GM04504 (cell line): ENCODE measurements at regions not wholly inside any gene's neighbourhood (a gene's known extent, or its start where the extent isn't known, plus 50 kb on each side); places are given as distances from the start of the nearest gene placed in this dataset.

Source experiments
- DNase-seq: peaks from one replicate; pipeline ENCODE4 v3.0.0-alpha.2; 2012; ENCODE audit warnings: low read depth

GRCh38 chr9:12874395-12874794, 99.6 kb downstream of the LURAP1L start:
- no peak for DNase-seq

DNA sequence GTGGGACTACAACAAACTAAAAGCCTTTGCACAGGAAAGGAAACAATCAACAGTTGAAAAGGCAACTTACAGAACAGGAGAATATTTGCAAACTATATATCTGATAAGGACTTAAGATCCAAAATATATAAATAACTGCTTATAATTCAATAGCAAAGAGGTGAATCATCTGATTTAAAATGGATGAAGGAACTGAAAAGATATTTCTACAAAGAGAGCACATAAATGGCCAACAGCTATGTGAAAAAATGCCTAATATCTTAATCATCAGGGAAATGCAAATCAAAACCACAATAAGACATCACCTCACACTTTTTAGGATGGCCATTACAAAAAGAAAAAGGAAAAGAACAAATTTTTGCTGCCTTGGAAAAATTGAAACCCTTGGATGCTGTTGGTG, 100.4 kb downstream of the LURAP1L start:
- no peak for DNase-seq

DNA sequence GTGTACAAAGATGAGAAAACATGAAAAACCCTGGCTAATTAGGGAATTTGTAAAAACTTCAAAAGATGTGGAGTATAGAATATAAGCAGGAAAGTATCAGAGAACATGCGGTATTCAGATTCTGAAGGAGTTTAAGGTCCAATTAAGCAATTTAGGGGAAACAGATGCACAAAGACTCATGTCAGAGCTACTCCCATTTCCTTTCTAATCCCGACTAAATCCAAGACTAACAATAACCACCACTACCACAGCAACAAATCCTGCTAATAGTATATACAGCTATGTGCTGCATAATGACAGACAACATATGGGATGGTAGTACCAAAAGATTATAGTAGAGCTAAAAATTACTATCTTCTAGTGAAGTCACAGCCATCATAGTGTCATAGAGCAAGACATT, 102.1 kb downstream of the LURAP1L start:
- DNase-seq, result no peak

DNA sequence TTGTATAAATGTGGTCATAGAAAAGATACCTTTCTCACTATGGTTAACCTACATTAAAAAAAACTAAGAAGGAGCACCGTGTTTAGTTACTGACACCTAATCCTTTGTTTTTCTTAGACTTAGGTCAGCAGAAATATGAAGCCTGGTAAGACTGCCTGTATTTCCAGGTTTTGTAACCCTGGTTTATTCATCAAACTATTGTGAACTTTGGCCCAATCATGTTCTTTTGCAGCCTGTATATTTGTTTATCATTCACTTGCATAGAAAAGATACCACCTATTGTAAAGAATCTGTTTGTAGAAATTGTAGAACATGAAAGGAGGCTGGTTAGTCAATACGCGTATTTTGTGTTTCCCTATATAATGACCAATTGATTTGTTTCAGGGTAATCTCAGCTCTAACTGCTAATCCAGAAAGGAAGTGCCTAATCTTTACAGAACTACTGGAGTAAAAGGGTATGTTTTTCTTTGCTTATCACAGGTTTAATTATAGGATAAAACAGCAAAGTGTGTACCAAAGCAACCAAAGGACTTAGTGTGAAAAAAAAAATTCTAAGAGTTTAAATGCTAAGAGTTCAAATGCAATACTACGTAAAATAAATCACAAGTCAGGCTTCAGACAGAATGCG, 103.6 kb downstream of the LURAP1L start:
- DNase-seq, result no peak

GRCh38 chr9:12879961-12880360, 105.1 kb downstream of the LURAP1L start:
- no peak for DNase-seq

GRCh38 chr9:12880406-12881015, 105.7 kb downstream of the LURAP1L start:
- DNase-seq, result no peak

DNA sequence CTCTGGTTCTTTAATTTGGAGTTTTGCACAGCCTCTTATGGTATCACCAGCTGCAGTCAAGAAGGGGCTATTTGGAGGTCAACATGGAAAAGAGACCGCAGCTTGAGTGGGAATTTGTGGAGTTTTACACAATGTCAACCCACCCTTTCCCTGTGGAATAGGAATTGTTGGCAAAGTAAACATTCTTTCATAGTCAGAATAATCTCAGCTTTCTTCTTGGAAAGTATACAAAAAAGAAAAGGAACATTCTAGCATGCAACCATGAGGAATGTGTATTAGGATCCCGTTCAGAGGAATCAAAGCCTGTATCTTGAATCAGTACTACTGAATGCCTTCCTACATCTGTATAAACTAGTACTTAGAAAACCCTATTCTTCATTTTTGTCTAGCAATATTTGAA, 107.6 kb downstream of the LURAP1L start:
- DNase-seq, result peak; percentile 57

- peak; percentile 67 for DNase-seq
Observed at GRCh38 chr9:12884736-12885395, 110.0 kb downstream of the LURAP1L start.

- DNase-seq, result no peak
Observed at GRCh38 chr9:12889402-12890106, 114.7 kb downstream of the LURAP1L start.

- no peak for DNase-seq
Observed at GRCh38 chr9:12891588-12891987, 116.8 kb downstream of the LURAP1L start.

- DNase-seq, result no peak
Observed at GRCh38 chr9:12903316-12903715, 128.5 kb downstream of the LURAP1L start.

DNA sequence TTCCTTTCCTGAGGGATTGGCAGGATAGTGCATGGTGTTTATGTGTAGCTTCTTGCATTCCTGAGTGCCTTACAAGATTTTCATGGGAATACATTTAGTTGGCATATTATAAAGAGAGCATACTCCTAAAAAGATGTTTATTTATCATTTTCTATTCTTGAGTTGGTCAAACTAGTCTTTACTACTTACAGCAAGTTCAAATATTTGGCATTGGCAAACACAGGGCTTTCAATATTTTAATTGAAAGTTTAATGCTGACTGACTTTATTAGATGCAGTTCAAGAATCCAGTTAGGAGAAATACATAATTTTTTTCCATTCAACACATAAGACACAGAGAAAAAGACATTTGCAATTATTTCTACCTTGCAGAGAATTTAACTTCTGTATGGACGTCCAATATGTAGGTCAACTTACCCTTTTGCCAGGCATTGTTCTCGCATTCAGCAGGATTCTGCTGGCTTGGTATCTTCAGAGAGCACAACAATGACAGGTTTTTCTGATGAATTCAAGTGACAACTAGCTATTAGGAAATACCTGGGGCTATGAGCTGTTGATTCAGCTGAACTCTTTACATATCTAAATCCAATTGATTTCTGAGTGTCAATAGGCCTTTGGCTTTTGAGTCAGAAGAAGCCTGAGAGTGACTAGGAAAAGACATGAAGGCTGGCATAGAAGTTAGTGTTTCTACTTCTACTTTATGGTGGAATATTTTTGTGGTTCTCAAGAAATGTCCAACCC, 129.6 kb downstream of the LURAP1L start:
- DNase-seq, result no peak

DNA sequence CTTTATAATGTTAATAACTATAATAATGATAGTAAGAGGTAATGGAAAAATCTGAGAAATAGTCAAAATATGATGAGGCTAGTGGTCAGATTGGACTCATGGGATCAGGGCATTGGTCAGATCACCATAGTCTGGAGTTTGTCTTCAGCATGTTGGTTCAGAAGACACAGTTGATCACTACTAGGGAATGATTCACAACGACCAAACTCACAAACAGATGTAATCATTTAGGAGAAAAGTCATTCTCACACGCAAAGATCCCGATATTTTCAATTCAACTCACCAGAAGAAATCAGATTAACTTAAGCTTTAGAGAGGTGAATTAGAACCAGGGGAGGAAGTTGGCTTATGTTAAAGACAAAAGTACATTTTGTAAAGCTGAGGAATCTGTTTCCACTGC, 131.8 kb downstream of the LURAP1L start:
- DNase-seq, result no peak

- DNase-seq, result no peak
Observed at GRCh38 chr9:12908895-12909294, 134.1 kb downstream of the LURAP1L start.

DNA sequence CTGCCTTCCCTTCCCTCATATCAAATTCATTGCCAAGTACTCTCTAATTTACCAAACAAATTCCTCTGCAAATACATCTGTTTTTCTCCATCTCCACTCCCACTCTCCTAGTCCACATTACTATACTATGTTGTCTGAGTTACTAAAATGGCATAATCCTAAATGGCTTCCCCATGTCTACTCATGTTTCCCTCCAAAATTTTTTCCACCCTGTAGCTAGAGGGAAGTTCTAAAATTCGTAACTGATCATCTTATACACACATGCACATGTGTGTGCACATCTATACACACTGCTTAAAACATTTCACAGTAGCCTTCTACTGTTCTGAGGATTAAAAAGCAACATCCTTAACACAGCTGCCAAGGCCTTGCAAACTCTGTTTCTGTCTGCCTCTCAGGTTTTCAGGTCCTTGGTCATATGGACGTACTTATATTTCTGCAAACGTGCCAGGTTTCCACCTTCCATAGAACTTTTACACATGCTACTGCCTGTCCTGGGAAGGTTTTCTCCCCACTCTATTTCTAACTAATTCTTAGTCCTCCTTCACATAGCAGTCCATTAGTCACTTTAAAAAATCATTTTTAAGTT, 140.6 kb downstream of the LURAP1L start:
- DNase-seq, result no peak

GRCh38 chr9:12916042-12916441, 141.2 kb downstream of the LURAP1L start:
- no peak for DNase-seq

DNA sequence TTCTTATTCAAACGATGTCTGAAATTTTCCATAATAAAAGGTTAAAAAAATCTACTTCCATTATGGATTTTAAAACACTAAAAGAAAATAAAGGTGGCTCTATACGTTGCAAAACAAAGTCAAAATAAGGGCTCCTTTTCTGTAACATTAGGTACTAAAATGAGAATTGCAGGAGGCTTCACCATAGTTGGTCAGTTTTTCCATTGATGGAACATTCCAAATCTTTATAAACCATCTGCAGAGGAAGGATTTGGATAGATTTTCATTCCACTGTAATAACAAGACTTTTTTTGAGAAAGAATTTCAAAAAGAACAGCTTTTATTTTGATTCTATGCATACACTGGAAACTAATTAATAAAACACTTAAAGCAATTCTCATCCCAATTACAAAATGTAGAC, 145.6 kb downstream of the LURAP1L start:
- DNase-seq, result no peak

DNA sequence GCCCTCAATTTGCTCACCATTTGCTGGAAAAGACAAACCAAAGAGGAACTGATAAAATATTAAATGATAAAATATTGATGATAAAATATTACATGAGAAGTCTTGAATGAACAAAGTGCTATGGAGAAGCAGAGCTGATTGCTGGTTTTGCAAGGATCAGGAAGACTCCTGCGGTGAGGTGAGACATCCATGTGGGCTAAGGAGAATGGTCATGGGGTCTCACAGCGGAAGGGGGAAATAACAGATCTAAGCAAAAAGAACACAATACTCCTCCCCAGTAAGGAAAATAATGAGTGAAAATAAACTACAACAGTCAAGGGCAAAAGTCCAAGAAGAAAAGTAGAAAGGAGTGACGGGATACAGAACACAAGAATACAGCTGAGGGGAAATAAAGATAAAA, 146.8 kb downstream of the LURAP1L start:
- no peak for DNase-seq

GRCh38 chr9:12922224-12922866, 147.5 kb downstream of the LURAP1L start:
- no peak for DNase-seq

DNA sequence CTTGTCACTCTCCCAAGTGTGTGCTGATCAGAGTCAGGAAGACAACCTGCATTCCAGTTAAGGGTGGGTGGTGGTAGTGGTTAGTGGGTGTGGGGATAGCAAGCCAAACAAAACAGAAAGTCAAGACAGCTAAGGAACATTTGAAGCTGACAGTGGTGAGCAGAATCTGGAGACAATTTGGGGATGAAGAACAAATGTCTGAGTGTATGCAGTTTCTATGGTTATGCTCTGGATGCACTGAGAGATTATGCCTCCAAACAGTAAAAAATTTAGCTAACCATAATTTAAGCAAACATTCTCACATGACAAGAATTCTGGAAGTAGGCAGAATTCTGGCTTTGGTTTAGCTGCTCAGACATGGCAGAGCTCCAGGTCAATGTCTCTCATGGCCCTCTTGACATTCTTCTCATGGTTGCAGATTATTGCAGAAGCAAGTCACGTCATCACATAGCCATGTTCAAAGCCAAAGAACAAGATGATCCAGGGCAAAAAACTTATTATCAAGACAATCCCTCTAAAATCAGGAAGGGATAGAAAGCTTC, 148.7 kb downstream of the LURAP1L start:
- DNase-seq, result peak; percentile 94

GRCh38 chr9:12930906-12931305, 156.1 kb downstream of the LURAP1L start:
- DNase-seq, result no peak
